ENCODE measurements at regions not wholly inside any gene's neighbourhood (a gene's known extent, or its start where the extent isn't known, plus 50 kb on each side); places are given as distances from the start of the nearest gene placed in this dataset.
"Not testable (repeated sequence)": the region's sequence is repeated elsewhere in the genome, so short reads cannot be mapped to it uniquely, and the experiment has no call there.

- H3K4me1 ChIP-seq (ENCODE audit: control insufficient read depth, insufficient read depth, low read length) = no peaks in the 10 kb centered on the region
- DNase-seq = peak; percentile 26
- no peak overlapping the region for H3K27ac ChIP-seq (ENCODE audit: low read length)
- peaks cover 6% of the 10 kb centered on the region for H3K27me3 ChIP-seq (ENCODE audit: control insufficient read depth, insufficient read depth, low read length)
- no peaks in the 10 kb centered on the region for H3K9me3 ChIP-seq (replicated peaks; ENCODE audit: control insufficient read depth, low read depth, low read length)
- 0% methylated on average over 11 of the region's 17 CpGs for WGBS (ENCODE audit: insufficient coverage)
- no peak overlapping the region for H3K4me3 ChIP-seq (ENCODE audit: low read length)
- H3K36me3 ChIP-seq (ENCODE audit: control insufficient read depth, insufficient read depth, low read length) = no peaks in the 10 kb centered on the region
Measured at GRCh38 chr16:10256784-10257641, 74.8 kb upstream of the GRIN2A start.

GRCh38 chr16:10257642-10258251 is 75.5 kb upstream of the GRIN2A start:
- WGBS (ENCODE audit: insufficient coverage) = 82% methylated on average over 3 of the region's 10 CpGs
- not testable (repeated sequence) for H3K4me3 ChIP-seq (ENCODE audit: low read length); H3K27ac ChIP-seq (ENCODE audit: low read length)

DNA sequence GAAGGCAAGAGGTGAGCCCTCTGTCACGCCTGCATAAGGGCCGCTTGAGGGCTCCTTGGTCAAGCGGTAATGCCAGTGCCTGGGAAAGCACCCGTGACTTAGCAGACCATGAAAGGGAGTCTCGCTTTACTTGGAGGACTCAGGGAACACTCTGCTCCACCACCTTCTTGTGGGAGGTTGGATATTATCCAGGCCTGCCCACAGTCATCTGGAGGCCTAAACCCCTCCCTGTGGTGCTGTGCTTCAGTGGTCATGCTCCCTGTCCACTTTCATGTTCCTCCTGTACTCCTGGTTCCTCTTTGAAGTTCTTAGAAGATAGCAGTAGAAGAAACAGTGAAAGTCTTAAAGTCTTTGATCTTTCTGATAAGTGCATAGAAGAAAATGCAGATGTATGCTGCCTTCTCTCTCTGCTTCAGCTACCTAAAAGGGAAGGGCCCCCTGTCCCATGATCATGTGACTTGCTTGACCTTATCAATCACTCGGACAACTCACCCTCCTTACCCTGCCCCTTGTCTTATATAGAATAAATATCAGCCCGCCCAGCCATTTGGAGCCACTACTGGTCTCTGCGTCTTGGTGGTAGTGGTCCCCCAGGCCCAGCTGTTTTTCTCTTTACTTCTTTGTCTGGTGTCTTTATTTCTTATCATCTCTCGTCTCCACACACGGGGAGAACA is 76.8 kb upstream of the GRIN2A start:
- not testable (repeated sequence) for H3K27me3 ChIP-seq (ENCODE audit: control insufficient read depth, insufficient read depth, low read length); H3K27ac ChIP-seq (ENCODE audit: low read length); H3K4me1 ChIP-seq (ENCODE audit: control insufficient read depth, insufficient read depth, low read length); DNase-seq; H3K36me3 ChIP-seq (ENCODE audit: control insufficient read depth, insufficient read depth, low read length); H3K4me3 ChIP-seq (ENCODE audit: low read length); H3K9me3 ChIP-seq (replicated peaks; ENCODE audit: control insufficient read depth, low read depth, low read length)
- 75% methylated on average over 4 of the region's 10 CpGs for WGBS (ENCODE audit: insufficient coverage)

More at GRCh38 chr16:10257642-10258251, 75.5 kb upstream of the GRIN2A start:
- DNase-seq; H3K36me3 ChIP-seq (ENCODE audit: control insufficient read depth, insufficient read depth, low read length); H3K4me1 ChIP-seq (ENCODE audit: control insufficient read depth, insufficient read depth, low read length); H3K27me3 ChIP-seq (ENCODE audit: control insufficient read depth, insufficient read depth, low read length); H3K9me3 ChIP-seq (replicated peaks; ENCODE audit: control insufficient read depth, low read depth, low read length): not testable (repeated sequence)

GRCh38 chr16:10261077-10261476 is 78.8 kb upstream of the GRIN2A start:
- Histone ChIP-seq H3K36me3 (ENCODE audit: control insufficient read depth, insufficient read depth, low read length) (no peaks in the 10 kb centered on the region), H3K9me3 (replicated peaks; ENCODE audit: control insufficient read depth, low read depth, low read length) (no peaks in the 10 kb centered on the region)
- WGBS (ENCODE audit: insufficient coverage) = 16% methylated on average over 9 of the region's 11 CpGs

DNA sequence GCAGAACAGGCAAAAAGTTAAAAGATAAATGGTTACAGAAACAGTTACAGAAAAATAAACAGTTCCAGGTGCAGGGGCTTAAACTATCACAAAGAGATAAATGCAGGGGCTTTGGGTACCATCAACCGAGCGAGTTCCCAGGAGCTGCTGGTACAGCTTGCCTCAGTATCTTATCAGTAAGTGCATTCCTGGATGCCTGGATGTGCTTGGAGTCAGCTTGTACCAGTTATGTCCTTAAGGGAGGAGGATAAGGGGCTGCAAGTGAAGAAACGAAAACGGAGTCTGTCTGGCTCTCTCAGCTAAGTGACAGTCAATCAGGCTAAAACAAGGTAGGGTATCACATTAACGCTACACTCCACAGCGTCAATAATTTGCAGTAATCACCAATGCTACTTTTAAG is 79.3 kb upstream of the GRIN2A start:
- not testable (repeated sequence) for H3K9me3 ChIP-seq (replicated peaks; ENCODE audit: control insufficient read depth, low read depth, low read length); H3K36me3 ChIP-seq (ENCODE audit: control insufficient read depth, insufficient read depth, low read length); DNase-seq; H3K27me3 ChIP-seq (ENCODE audit: control insufficient read depth, insufficient read depth, low read length); H3K27ac ChIP-seq (ENCODE audit: low read length); H3K4me1 ChIP-seq (ENCODE audit: control insufficient read depth, insufficient read depth, low read length); H3K4me3 ChIP-seq (ENCODE audit: low read length)
- WGBS (ENCODE audit: insufficient coverage) = no CpG with 5 or more reads among the region's 6 CpGs

More at GRCh38 chr16:10261077-10261476, 78.8 kb upstream of the GRIN2A start:
- H3K4me3 ChIP-seq (ENCODE audit: low read length) = no peak overlapping the region
- no peak for DNase-seq
- H3K27ac ChIP-seq (ENCODE audit: low read length) = no peak overlapping the region
- H3K4me1 ChIP-seq (ENCODE audit: control insufficient read depth, insufficient read depth, low read length) = no peaks in the 10 kb centered on the region
- H3K27me3 ChIP-seq (ENCODE audit: control insufficient read depth, insufficient read depth, low read length) = peaks cover 2% of the 10 kb centered on the region

DNA sequence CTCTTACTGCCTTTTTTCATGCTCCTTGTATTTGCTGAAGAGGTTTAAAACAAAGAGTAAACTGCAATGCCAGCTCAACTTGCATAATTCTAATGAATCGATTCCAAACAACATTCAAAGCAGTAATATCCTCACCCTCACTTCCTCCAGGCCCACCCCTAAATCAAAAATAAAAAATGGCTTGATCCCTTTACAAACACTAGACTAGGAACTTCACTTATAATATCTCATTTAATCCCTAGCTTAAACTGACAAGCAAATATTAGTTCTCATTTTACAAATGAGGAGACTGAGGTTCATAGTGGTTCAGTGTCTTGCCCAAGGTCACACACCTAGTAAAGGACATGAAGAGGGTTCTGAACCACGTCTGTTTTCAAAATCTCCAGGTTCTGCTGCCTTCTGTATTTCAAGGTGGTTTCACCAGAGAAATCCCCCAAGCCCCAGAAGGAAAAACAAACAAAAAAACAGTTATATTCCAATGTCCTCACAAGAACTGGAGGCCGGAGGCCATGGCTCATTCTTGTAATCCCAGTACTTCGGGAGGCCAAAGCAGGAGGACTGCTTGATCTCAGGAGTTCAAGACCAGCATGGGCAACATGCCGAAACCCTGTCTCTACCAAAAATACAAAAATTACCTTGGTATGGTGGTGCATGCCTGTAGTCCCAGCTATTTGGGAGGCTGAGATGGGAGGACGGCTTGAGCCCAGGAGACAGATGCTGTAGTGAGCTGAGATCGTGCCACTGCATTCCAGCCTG is 80.3 kb upstream of the GRIN2A start:
- 94% methylated on average over 2 of the region's 7 CpGs for WGBS (ENCODE audit: insufficient coverage)
- DNase-seq = no peak
- H3K4me1 ChIP-seq (ENCODE audit: control insufficient read depth, insufficient read depth, low read length) = no peaks in the 10 kb centered on the region

DNA sequence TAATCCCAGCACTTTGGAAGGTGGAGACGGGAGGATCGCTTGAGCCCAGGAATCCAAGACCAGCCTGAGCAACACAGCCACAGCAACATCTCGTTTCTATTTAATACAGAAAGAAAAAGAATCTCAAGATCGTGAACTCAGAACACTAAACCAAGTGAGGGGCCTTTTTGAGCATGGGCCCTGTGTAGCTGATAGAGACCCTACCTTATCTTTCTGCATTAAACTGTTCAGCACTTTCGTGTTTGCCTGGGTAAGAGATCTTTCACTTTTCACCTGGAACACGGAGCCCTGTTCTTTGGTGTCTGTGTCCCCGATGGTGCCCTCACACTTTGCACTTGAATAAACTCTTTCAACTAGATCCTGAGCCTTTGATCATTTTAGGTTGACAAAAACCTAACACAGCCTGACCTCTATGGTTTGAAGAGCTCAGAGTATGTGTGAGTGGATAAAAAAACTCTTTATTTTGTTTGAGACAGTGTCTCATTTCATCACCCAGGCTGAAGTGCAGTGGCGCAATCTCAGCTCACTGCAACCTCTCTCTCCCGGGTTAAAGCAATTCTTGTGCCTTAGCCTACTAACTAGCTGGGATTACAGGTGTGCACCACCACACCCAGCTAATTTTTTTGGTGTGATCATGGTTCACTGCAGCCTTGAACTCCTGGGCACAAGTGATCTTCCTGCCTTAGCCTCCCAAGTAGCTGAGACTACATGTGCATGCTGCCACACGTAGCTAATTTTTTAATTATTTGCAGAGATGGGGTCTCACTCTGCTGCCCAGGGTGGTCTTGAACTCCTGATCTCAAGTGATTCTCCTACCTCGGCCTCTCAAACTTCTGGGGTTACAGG is 83.8 kb upstream of the GRIN2A start:
- Histone ChIP-seq H3K27ac (ENCODE audit: low read length) (no peak overlapping the region), H3K4me1 (ENCODE audit: control insufficient read depth, insufficient read depth, low read length) (no peaks in the 10 kb centered on the region), H3K36me3 (ENCODE audit: control insufficient read depth, insufficient read depth, low read length) (no peaks in the 10 kb centered on the region), H3K27me3 (ENCODE audit: control insufficient read depth, insufficient read depth, low read length) (no peaks in the 10 kb centered on the region), H3K4me3 (ENCODE audit: low read length) (no peak overlapping the region), H3K9me3 (replicated peaks; ENCODE audit: control insufficient read depth, low read depth, low read length) (no peaks in the 10 kb centered on the region)
- no peak for DNase-seq
- 59% methylated on average over 6 of the region's 11 CpGs for WGBS (ENCODE audit: insufficient coverage)

More for the DNA sequence above, 80.3 kb upstream of the GRIN2A start:
- H3K9me3 ChIP-seq (replicated peaks; ENCODE audit: control insufficient read depth, low read depth, low read length) = no peaks in the 10 kb centered on the region
- H3K36me3 ChIP-seq (ENCODE audit: control insufficient read depth, insufficient read depth, low read length) = no peaks in the 10 kb centered on the region
- no peak overlapping the region for H3K27ac ChIP-seq (ENCODE audit: low read length)
- H3K27me3 ChIP-seq (ENCODE audit: control insufficient read depth, insufficient read depth, low read length) = no peaks in the 10 kb centered on the region
- no peak overlapping the region for H3K4me3 ChIP-seq (ENCODE audit: low read length)

DNA sequence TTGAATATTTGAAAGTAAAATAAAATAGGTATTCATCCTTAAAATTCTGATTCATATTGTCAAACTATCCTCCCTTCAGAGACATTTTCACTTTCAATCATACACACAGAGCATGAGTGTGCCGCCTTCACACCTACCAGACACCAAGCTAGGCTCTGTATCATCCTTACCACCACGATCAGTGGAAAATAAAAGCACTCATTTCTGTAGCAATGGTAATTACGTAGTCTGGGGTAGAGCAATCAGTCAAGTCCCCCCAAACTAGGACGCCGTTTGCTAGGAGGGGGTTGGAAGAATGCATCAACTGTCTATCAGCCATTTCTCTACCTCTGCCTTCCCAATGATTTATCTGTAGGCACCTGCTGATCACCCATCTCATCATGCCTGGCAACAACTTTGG is 84.6 kb upstream of the GRIN2A start:
- H3K4me1 ChIP-seq (ENCODE audit: control insufficient read depth, insufficient read depth, low read length) = no peaks in the 10 kb centered on the region
- no peaks in the 10 kb centered on the region for H3K27me3 ChIP-seq (ENCODE audit: control insufficient read depth, insufficient read depth, low read length)
- H3K9me3 ChIP-seq (replicated peaks; ENCODE audit: control insufficient read depth, low read depth, low read length) = no peaks in the 10 kb centered on the region
- H3K36me3 ChIP-seq (ENCODE audit: control insufficient read depth, insufficient read depth, low read length) = no peaks in the 10 kb centered on the region
- no peak overlapping the region for H3K4me3 ChIP-seq (ENCODE audit: low read length)
- DNase-seq = no peak
- WGBS (ENCODE audit: insufficient coverage) = no CpG with 5 or more reads among the region's 5 CpGs
- H3K27ac ChIP-seq (ENCODE audit: low read length) = no peak overlapping the region

DNA sequence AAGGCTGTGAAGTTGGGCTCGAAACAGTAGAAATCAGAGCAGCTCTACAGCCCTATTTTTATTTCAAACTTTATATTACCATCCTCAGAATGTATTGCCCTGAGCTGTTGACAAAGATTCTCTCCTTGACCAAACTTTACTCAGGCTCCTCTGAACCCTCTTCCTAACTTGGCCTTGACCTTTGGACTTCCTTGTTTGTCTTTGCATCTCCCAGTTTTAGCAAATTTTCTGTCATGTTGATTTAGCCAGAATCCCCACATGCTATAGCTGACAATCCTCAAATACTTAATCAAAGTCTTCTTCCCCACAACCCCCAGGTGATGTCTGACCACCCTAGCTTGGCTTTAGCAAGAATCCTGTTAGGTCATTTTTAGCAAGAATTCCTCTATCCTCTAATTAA is 87.4 kb upstream of the GRIN2A start:
- H3K27me3 ChIP-seq (ENCODE audit: control insufficient read depth, insufficient read depth, low read length) = no peaks in the 10 kb centered on the region
- H3K27ac ChIP-seq (ENCODE audit: low read length) = no peak overlapping the region
- no peak overlapping the region for H3K4me3 ChIP-seq (ENCODE audit: low read length)
- WGBS (ENCODE audit: insufficient coverage) = 86% methylated on average over 1 of the region's 1 CpG
- DNase-seq = no peak
- H3K9me3 ChIP-seq (replicated peaks; ENCODE audit: control insufficient read depth, low read depth, low read length) = no peaks in the 10 kb centered on the region
- H3K4me1 ChIP-seq (ENCODE audit: control insufficient read depth, insufficient read depth, low read length) = no peaks in the 10 kb centered on the region
- H3K36me3 ChIP-seq (ENCODE audit: control insufficient read depth, insufficient read depth, low read length) = no peaks in the 10 kb centered on the region

Measured in muscle of leg (tissue), 3 donors.